ENCODE measurements at regions not wholly inside any gene's neighbourhood (a gene's known extent, or its start where the extent isn't known, plus 50 kb on each side); places are given as distances from the start of the nearest gene placed in this dataset.

GRCh38 chr6:16816891-16817290 lies 55.6 kb upstream of the ATXN1 start:
- H3K36me3 ChIP-seq (ENCODE audit: control insufficient read depth, insufficient read depth, low read length) = no peaks in the 10 kb centered on the region
- H3K27ac ChIP-seq (ENCODE audit: low read depth, low read length) = no peak overlapping the region
- H3K4me1 ChIP-seq (ENCODE audit: control insufficient read depth, insufficient read depth, low read length) = no peaks in the 10 kb centered on the region
- H3K9me3 ChIP-seq (ENCODE audit: control insufficient read depth, insufficient read depth, low read depth, low read length) = peaks cover 17% of the 10 kb centered on the region
- no peaks in the 10 kb centered on the region for H3K27me3 ChIP-seq (ENCODE audit: control insufficient read depth, insufficient read depth, low read length)
- no peak overlapping the region for H3K9ac ChIP-seq (ENCODE audit: low read length)
- H3K4me3 ChIP-seq (ENCODE audit: low read depth, low read length) = no peak overlapping the region

- Histone ChIP-seq H3K4me3 (ENCODE audit: low read depth, low read length) (no peak overlapping the region), H3K27me3 (ENCODE audit: control insufficient read depth, insufficient read depth, low read length) (no peaks in the 10 kb centered on the region), H3K27ac (ENCODE audit: low read depth, low read length) (no peak overlapping the region), H3K36me3 (ENCODE audit: control insufficient read depth, insufficient read depth, low read length) (no peaks in the 10 kb centered on the region), H3K9me3 (ENCODE audit: control insufficient read depth, insufficient read depth, low read depth, low read length) (peaks cover 36% of the 10 kb centered on the region), H3K4me1 (ENCODE audit: control insufficient read depth, insufficient read depth, low read length) (no peaks in the 10 kb centered on the region), H3K9ac (ENCODE audit: low read length) (no peak overlapping the region)
Measured at GRCh38 chr6:16812993-16813392, 51.7 kb upstream of the ATXN1 start.

- Histone ChIP-seq H3K9ac (ENCODE audit: low read length) (no peak overlapping the region), H3K4me3 (ENCODE audit: low read depth, low read length) (no peak overlapping the region), H3K27ac (ENCODE audit: low read depth, low read length) (no peak overlapping the region), H3K9me3 (ENCODE audit: control insufficient read depth, insufficient read depth, low read depth, low read length) (peaks cover 36% of the 10 kb centered on the region), H3K27me3 (ENCODE audit: control insufficient read depth, insufficient read depth, low read length) (no peaks in the 10 kb centered on the region), H3K36me3 (ENCODE audit: control insufficient read depth, insufficient read depth, low read length) (no peaks in the 10 kb centered on the region), H3K4me1 (ENCODE audit: control insufficient read depth, insufficient read depth, low read length) (no peaks in the 10 kb centered on the region)
Measured at GRCh38 chr6:16811277-16811979, 50.2 kb upstream of the ATXN1 start.
